NCI-H510A treated with DMSO at 0.1 percent for 48 hours (cell line): ENCODE measurements at regions not wholly inside any gene's neighbourhood (a gene's known extent, or its start where the extent isn't known, plus 50 kb on each side); places are given as distances from the start of the nearest gene placed in this dataset.
A peak's percentile ranks its signal among the peaks of the same experiment; 100 is the strongest.

Experiments used
- DNase-seq: peaks from one replicate; lab custom pipeline; 2025; lab: John Stamatoyannopoulos, UW

GRCh38 chr1:22245726-22246125 lies 102.8 kb upstream of the WNT4 start:
- no peak for DNase-seq

- DNase-seq = no peak
Measured at GRCh38 chr1:22246755-22247480, 104.0 kb upstream of the WNT4 start.

GRCh38 chr1:22247527-22248245 lies 104.8 kb upstream of the WNT4 start:
- DNase-seq = no peak

GRCh38 chr1:22248746-22249145 lies 105.8 kb upstream of the WNT4 start:
- DNase-seq = no peak

GRCh38 chr1:22249928-22250680 lies 107.2 kb upstream of the WNT4 start:
- no peak for DNase-seq

GRCh38 chr1:22250724-22251123 lies 107.8 kb upstream of the WNT4 start:
- no peak for DNase-seq

- DNase-seq = peak; percentile 31
Measured at GRCh38 chr1:22252251-22252650, 109.4 kb upstream of the WNT4 start.

GRCh38 chr1:22253012-22253790 lies 110.3 kb upstream of the WNT4 start:
- no peak for DNase-seq

GRCh38 chr1:22254756-22255155 lies 111.9 kb upstream of the WNT4 start:
- DNase-seq = peak; percentile 19

- DNase-seq = no peak
Measured at GRCh38 chr1:22255341-22256212, 112.7 kb upstream of the WNT4 start.

- no peak for DNase-seq
Measured at GRCh38 chr1:22256213-22256512, 113.3 kb upstream of the WNT4 start.

GRCh38 chr1:22257290-22258275 lies 114.7 kb upstream of the WNT4 start:
- peak; percentile 63 for DNase-seq

- no peak for DNase-seq
Measured at GRCh38 chr1:22258698-22259097, 115.8 kb upstream of the WNT4 start.

- DNase-seq = peak; percentile 61
Measured at GRCh38 chr1:22259551-22260282, 116.8 kb upstream of the WNT4 start.

GRCh38 chr1:22260860-22261432 lies 118.0 kb upstream of the WNT4 start:
- DNase-seq = no peak

GRCh38 chr1:22261580-22261979 lies 118.7 kb upstream of the WNT4 start:
- no peak for DNase-seq

GRCh38 chr1:22262583-22262982 lies 119.7 kb upstream of the WNT4 start:
- peak; percentile 82 for DNase-seq

- no peak for DNase-seq
Measured at GRCh38 chr1:22263359-22263758, 120.5 kb upstream of the WNT4 start.
